Loucy (cell line): ENCODE measurements at regions not wholly inside any gene's neighbourhood (a gene's known extent, or its start where the extent isn't known, plus 50 kb on each side); places are given as distances from the start of the nearest gene placed in this dataset.

Source experiments
- H2AFZ ChIP-seq: fragments of 200-600 bp; sonication (generic); 2 replicates; pipeline ENCODE4 v1.6.0; 2016; ENCODE audit warnings: antibody characterized with exemption, mild to moderate bottlenecking, low read length, moderate library complexity
- H3F3A ChIP-seq: fragments of 200-600 bp; 2 replicates; pipeline ENCODE4 v1.6.0; 2016; ENCODE audit warnings: antibody characterized with exemption, low read depth, mild to moderate bottlenecking
- H3K27me3 ChIP-seq: fragments of 200-600 bp; sonication (generic); 2 replicates; pipeline ENCODE4 v1.6.1; 2014; ENCODE audit warnings: low read length, mild to moderate bottlenecking; ENCODE audit not compliant: insufficient read depth, poor library complexity, severe bottlenecking
- H3K36me3 ChIP-seq: fragments of 200-600 bp; sonication (generic); 2 replicates; pipeline ENCODE4 v1.6.1; 2016; ENCODE audit warnings: low read length; ENCODE audit not compliant: insufficient read depth
- H3K4me1 ChIP-seq: fragments of 200-600 bp; sonication (generic); 2 replicates; pipeline ENCODE4 v1.5.1; 2014; ENCODE audit warnings: low read length, mild to moderate bottlenecking; ENCODE audit not compliant: insufficient read depth, poor library complexity, severe bottlenecking
- H3K4me2 ChIP-seq: fragments of 200-600 bp; sonication (generic); 2 replicates; pipeline ENCODE4 v1.6.0; 2014; ENCODE audit warnings: antibody characterized with exemption, low read length, low read depth, mild to moderate bottlenecking; ENCODE audit not compliant: poor library complexity, severe bottlenecking
- H3K4me3 ChIP-seq: fragments of 200-600 bp; sonication (generic); 2 replicates; pipeline ENCODE4 v1.5.1; 2014; ENCODE audit warnings: low read length, mild to moderate bottlenecking, mixed read lengths; ENCODE audit not compliant: poor library complexity, severe bottlenecking
- H3K79me2 ChIP-seq: fragments of 200-600 bp; sonication (generic); 2 replicates; pipeline ENCODE4 v1.6.1; 2014; ENCODE audit warnings: low read length; ENCODE audit not compliant: insufficient read depth
- H3K9ac ChIP-seq: fragments of 200-600 bp; sonication (generic); 2 replicates; pipeline ENCODE4 v1.6.0; 2014; ENCODE audit warnings: mild to moderate bottlenecking, low read depth, low read length, moderate library complexity; ENCODE audit not compliant: poor library complexity, severe bottlenecking
- H3K9me2 ChIP-seq: fragments of 200-600 bp; sonication (generic); replicated peaks from 2 replicates; pipeline ENCODE4 v1.6.1; 2016; ENCODE audit warnings: low read depth, low read length, mixed read lengths
- H3K9me3 ChIP-seq: fragments of 200-600 bp; sonication (generic); 2 replicates; pipeline ENCODE4 v1.6.1; 2014; ENCODE audit warnings: mild to moderate bottlenecking, antibody characterized with exemption, low read length, low read depth; ENCODE audit not compliant: insufficient read depth
- H4K20me1 ChIP-seq: fragments of 200-600 bp; sonication (generic); 2 replicates; pipeline ENCODE4 v1.6.0; 2014; ENCODE audit warnings: antibody characterized with exemption, low read length, mild to moderate bottlenecking; ENCODE audit not compliant: insufficient read depth, poor library complexity, severe bottlenecking
- EZH2phosphoT487 ChIP-seq: fragments of 200-600 bp; IDR thresholded peaks from 2 replicates; pipeline ENCODE4 v1.6.1; 2018; ENCODE audit warnings: antibody characterized with exemption, mild to moderate bottlenecking, moderate library complexity, borderline replicate concordance
- TF ChIP-seq, protein P1 (sequence below): fragments of 200-600 bp; sonication (generic); conservative IDR thresholded peaks from 2 replicates; pipeline ENCODE4 v1.5.1; 2014; ENCODE audit warnings: mild to moderate bottlenecking, antibody characterized with exemption, low read length

DNA sequence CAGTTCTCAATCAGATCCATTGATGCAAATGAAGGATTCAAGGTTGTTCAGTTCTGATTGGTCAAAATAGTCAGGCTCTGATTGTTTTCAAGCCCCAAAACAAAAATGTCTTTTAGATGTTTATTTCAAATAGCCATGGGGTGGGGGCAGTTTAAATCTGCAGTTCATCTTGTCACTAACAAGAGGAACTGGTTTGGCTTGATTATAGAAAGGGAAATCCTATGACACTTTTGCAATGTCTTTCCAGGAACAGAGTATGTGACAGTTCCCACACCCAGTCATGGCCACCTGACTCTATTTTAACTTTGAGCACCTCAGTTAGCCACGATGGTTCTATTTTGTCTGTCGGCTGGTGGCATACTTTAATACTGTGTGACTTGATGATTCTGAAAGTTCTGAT, 1544.1 kb downstream of the PLA2G4A start:
- no peak overlapping the region for H2AFZ ChIP-seq
- H3K4me2 ChIP-seq, result no peak overlapping the region
- H3K9me3 ChIP-seq, result no peaks in the 10 kb centered on the region
- H3F3A ChIP-seq, result no peaks in the 10 kb centered on the region
- H3K9ac ChIP-seq, result no peak overlapping the region
- H3K9me2 ChIP-seq, result no peaks in the 10 kb centered on the region
- no peaks in the 10 kb centered on the region for H3K27me3 ChIP-seq
- H3K4me3 ChIP-seq, result no peak overlapping the region
- H3K36me3 ChIP-seq, result no peaks in the 10 kb centered on the region
- H4K20me1 ChIP-seq, result no peaks in the 10 kb centered on the region
- TF ChIP-seq EZH2phosphoT487, result no peak
- TF ChIP-seq, protein P1, sequence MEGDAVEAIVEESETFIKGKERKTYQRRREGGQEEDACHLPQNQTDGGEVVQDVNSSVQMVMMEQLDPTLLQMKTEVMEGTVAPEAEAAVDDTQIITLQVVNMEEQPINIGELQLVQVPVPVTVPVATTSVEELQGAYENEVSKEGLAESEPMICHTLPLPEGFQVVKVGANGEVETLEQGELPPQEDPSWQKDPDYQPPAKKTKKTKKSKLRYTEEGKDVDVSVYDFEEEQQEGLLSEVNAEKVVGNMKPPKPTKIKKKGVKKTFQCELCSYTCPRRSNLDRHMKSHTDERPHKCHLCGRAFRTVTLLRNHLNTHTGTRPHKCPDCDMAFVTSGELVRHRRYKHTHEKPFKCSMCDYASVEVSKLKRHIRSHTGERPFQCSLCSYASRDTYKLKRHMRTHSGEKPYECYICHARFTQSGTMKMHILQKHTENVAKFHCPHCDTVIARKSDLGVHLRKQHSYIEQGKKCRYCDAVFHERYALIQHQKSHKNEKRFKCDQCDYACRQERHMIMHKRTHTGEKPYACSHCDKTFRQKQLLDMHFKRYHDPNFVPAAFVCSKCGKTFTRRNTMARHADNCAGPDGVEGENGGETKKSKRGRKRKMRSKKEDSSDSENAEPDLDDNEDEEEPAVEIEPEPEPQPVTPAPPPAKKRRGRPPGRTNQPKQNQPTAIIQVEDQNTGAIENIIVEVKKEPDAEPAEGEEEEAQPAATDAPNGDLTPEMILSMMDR, result no peak
- H3K79me2 ChIP-seq, result no peaks in the 10 kb centered on the region
- H3K4me1 ChIP-seq, result no peaks in the 10 kb centered on the region

DNA sequence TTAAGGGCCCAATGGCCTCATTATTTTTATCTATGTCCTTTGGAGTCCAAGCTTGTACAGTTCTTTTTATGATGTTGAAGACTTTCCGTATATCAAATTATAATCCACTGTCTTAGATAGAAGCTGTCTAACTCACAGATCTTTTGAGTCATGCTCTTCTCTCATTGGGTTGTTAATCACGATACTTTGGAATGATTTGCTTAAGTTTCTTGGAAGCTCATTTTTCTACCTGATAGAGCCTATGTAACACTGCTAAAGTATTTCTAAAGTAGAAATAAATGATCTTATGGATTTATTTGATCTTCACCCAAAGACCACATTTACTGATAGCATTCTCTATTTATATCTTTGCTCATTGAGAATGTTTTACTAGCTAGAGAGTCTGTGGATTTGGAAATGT, 1554.1 kb downstream of the PLA2G4A start:
- no peaks in the 10 kb centered on the region for H3K27me3 ChIP-seq

DNA sequence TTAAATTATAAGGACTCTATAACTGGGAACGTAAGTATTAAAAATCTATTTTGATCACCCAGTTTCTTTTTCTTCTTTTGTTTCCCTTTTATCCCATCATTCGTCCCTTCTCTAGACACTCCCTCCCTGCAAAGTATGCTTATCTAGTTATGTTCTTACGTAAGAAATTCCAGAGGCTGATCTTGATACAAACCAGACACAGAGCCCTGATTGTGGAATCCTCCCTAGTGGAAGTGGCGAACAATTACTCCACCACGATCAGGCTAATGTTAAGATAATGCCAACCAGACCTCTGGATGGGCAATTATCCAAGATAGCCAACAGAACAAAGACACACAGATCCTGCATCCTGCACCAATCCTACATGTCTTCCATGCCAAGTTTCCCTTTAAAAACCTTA, 1557.4 kb downstream of the PLA2G4A start:
- Histone ChIP-seq H3K27me3 (no peaks in the 10 kb centered on the region), H2AFZ (no peak overlapping the region), H4K20me1 (no peaks in the 10 kb centered on the region), H3K4me3 (no peak overlapping the region), H3K79me2 (no peaks in the 10 kb centered on the region), H3K4me2 (no peak overlapping the region), H3K9me3 (no peaks in the 10 kb centered on the region), H3K9me2 (no peaks in the 10 kb centered on the region), H3K36me3 (no peaks in the 10 kb centered on the region), H3K9ac (no peak overlapping the region), H3F3A (no peaks in the 10 kb centered on the region), H3K4me1 (no peaks in the 10 kb centered on the region)
- TF ChIP-seq EZH2phosphoT487, result no peak
- TF ChIP-seq, protein P1, result no peak

More for the DNA sequence above, 1554.1 kb downstream of the PLA2G4A start:
- H4K20me1 ChIP-seq, result no peaks in the 10 kb centered on the region
- H3K4me3 ChIP-seq, result no peak overlapping the region
- no peak overlapping the region for H3K9ac ChIP-seq
- no peak overlapping the region for H2AFZ ChIP-seq
- no peaks in the 10 kb centered on the region for H3K9me3 ChIP-seq
- no peaks in the 10 kb centered on the region for H3F3A ChIP-seq
- TF ChIP-seq, protein P1, result no peak
- TF ChIP-seq EZH2phosphoT487, result no peak
- no peaks in the 10 kb centered on the region for H3K79me2 ChIP-seq
- no peaks in the 10 kb centered on the region for H3K9me2 ChIP-seq
- no peaks in the 10 kb centered on the region for H3K4me1 ChIP-seq
- H3K36me3 ChIP-seq, result no peaks in the 10 kb centered on the region
- H3K4me2 ChIP-seq, result no peak overlapping the region
